ENCODE measurements at regions not wholly inside any gene's neighbourhood (a gene's known extent, or its start where the extent isn't known, plus 50 kb on each side); places are given as distances from the start of the nearest gene placed in this dataset.

GRCh38 chr14:101120641-101121507 lies 217.4 kb upstream of the RTL1 start:
- Histone ChIP-seq H3K79me2 (ENCODE audit: control insufficient read depth, insufficient read depth, low read length, unreplicated experiment) (no peaks in the 10 kb centered on the region), H3K27me3 (ENCODE audit: insufficient read depth, low read length) (no peaks in the 10 kb centered on the region; the same call in 1 of the 2 replicates), H3K4me1 (ENCODE audit: control insufficient read depth, insufficient read depth, low read length, unreplicated experiment) (no peaks in the 10 kb centered on the region), H3K4me3 (ENCODE audit: low read depth, low read length) (no peak overlapping the region), H3K36me3 (ENCODE audit: insufficient read depth, low read length) (no peaks in the 10 kb centered on the region), H3K27ac (ENCODE audit: low read depth, low read length) (no peak overlapping the region), H2AFZ (ENCODE audit: low read length, unreplicated experiment) (no peak overlapping the region)

- Histone ChIP-seq H2AFZ (ENCODE audit: low read length, unreplicated experiment) (no peak overlapping the region), H3K27me3 (ENCODE audit: insufficient read depth, low read length) (no peaks in the 10 kb centered on the region; the same call in 1 of the 2 replicates)
These were observed 218.1 kb upstream of the RTL1 start for GRCh38 chr14:101121508-101122139.

GRCh38 chr14:101122237-101123141 lies 219.0 kb upstream of the RTL1 start:
- Histone ChIP-seq H3K36me3 (ENCODE audit: insufficient read depth, low read length) (no peaks in the 10 kb centered on the region), H3K27ac (ENCODE audit: low read depth, low read length) (no peak overlapping the region), H3K27me3 (ENCODE audit: insufficient read depth, low read length) (peaks cover 2% of the 10 kb centered on the region; the same call in 1 of the 2 replicates), H2AFZ (ENCODE audit: low read length, unreplicated experiment) (no peak overlapping the region), H3K79me2 (ENCODE audit: control insufficient read depth, insufficient read depth, low read length, unreplicated experiment) (no peaks in the 10 kb centered on the region), H3K4me3 (ENCODE audit: low read depth, low read length) (no peak overlapping the region), H3K4me1 (ENCODE audit: control insufficient read depth, insufficient read depth, low read length, unreplicated experiment) (no peaks in the 10 kb centered on the region)

More at GRCh38 chr14:101121508-101122139, 218.1 kb upstream of the RTL1 start:
- H3K79me2 ChIP-seq (ENCODE audit: control insufficient read depth, insufficient read depth, low read length, unreplicated experiment) = no peaks in the 10 kb centered on the region
- H3K27ac ChIP-seq (ENCODE audit: low read depth, low read length) = no peak overlapping the region
- no peaks in the 10 kb centered on the region for H3K4me1 ChIP-seq (ENCODE audit: control insufficient read depth, insufficient read depth, low read length, unreplicated experiment)
- H3K36me3 ChIP-seq (ENCODE audit: insufficient read depth, low read length) = no peaks in the 10 kb centered on the region
- H3K4me3 ChIP-seq (ENCODE audit: low read depth, low read length) = no peak overlapping the region

- Histone ChIP-seq H3K4me1 (ENCODE audit: control insufficient read depth, insufficient read depth, low read length, unreplicated experiment) (no peaks in the 10 kb centered on the region), H3K36me3 (ENCODE audit: insufficient read depth, low read length) (no peaks in the 10 kb centered on the region), H3K79me2 (ENCODE audit: control insufficient read depth, insufficient read depth, low read length, unreplicated experiment) (no peaks in the 10 kb centered on the region), H2AFZ (ENCODE audit: low read length, unreplicated experiment) (no peak overlapping the region), H3K27ac (ENCODE audit: low read depth, low read length) (no peak overlapping the region), H3K4me3 (ENCODE audit: low read depth, low read length) (no peak overlapping the region), H3K27me3 (ENCODE audit: insufficient read depth, low read length) (peaks cover 12% of the 10 kb centered on the region; the same call in 1 of the 2 replicates)
These were observed 220.3 kb upstream of the RTL1 start for GRCh38 chr14:101123618-101124510.

GRCh38 chr14:101124815-101125214 lies 221.3 kb upstream of the RTL1 start:
- no peak overlapping the region for H3K27ac ChIP-seq (ENCODE audit: low read depth, low read length)
- H3K4me1 ChIP-seq (ENCODE audit: control insufficient read depth, insufficient read depth, low read length, unreplicated experiment) = no peaks in the 10 kb centered on the region
- H2AFZ ChIP-seq (ENCODE audit: low read length, unreplicated experiment) = no peak overlapping the region
- H3K79me2 ChIP-seq (ENCODE audit: control insufficient read depth, insufficient read depth, low read length, unreplicated experiment) = no peaks in the 10 kb centered on the region
- H3K27me3 ChIP-seq (ENCODE audit: insufficient read depth, low read length) = peaks cover 21% of the 10 kb centered on the region
- no peaks in the 10 kb centered on the region for H3K36me3 ChIP-seq (ENCODE audit: insufficient read depth, low read length)
- no peak overlapping the region for H3K4me3 ChIP-seq (ENCODE audit: low read depth, low read length)

- Histone ChIP-seq H3K36me3 (ENCODE audit: insufficient read depth, low read length) (no peaks in the 10 kb centered on the region), H3K27me3 (ENCODE audit: insufficient read depth, low read length) (peaks cover 23% of the 10 kb centered on the region), H3K4me3 (ENCODE audit: low read depth, low read length) (no peak overlapping the region), H3K79me2 (ENCODE audit: control insufficient read depth, insufficient read depth, low read length, unreplicated experiment) (no peaks in the 10 kb centered on the region), H3K27ac (ENCODE audit: low read depth, low read length) (no peak overlapping the region), H2AFZ (ENCODE audit: low read length, unreplicated experiment) (no peak overlapping the region), H3K4me1 (ENCODE audit: control insufficient read depth, insufficient read depth, low read length, unreplicated experiment) (no peaks in the 10 kb centered on the region)
These were observed 221.8 kb upstream of the RTL1 start for GRCh38 chr14:101125313-101125712.

- H3K36me3 ChIP-seq (ENCODE audit: insufficient read depth, low read length) = no peaks in the 10 kb centered on the region
- H2AFZ ChIP-seq (ENCODE audit: low read length, unreplicated experiment) = no peak overlapping the region
- no peak overlapping the region for H3K4me3 ChIP-seq (ENCODE audit: low read depth, low read length)
- peaks cover 23% of the 10 kb centered on the region for H3K27me3 ChIP-seq (ENCODE audit: insufficient read depth, low read length)
- no peaks in the 10 kb centered on the region for H3K79me2 ChIP-seq (ENCODE audit: control insufficient read depth, insufficient read depth, low read length, unreplicated experiment)
- H3K4me1 ChIP-seq (ENCODE audit: control insufficient read depth, insufficient read depth, low read length, unreplicated experiment) = no peaks in the 10 kb centered on the region
- no peak overlapping the region for H3K27ac ChIP-seq (ENCODE audit: low read depth, low read length)
These were observed 222.5 kb upstream of the RTL1 start for GRCh38 chr14:101125719-101126651.

GRCh38 chr14:101126731-101127130 lies 223.2 kb upstream of the RTL1 start:
- Histone ChIP-seq H3K4me1 (ENCODE audit: control insufficient read depth, insufficient read depth, low read length, unreplicated experiment) (no peaks in the 10 kb centered on the region), H2AFZ (ENCODE audit: low read length, unreplicated experiment) (no peak overlapping the region), H3K27ac (ENCODE audit: low read depth, low read length) (no peak overlapping the region), H3K27me3 (ENCODE audit: insufficient read depth, low read length) (peaks cover 23% of the 10 kb centered on the region), H3K36me3 (ENCODE audit: insufficient read depth, low read length) (no peaks in the 10 kb centered on the region), H3K79me2 (ENCODE audit: control insufficient read depth, insufficient read depth, low read length, unreplicated experiment) (no peaks in the 10 kb centered on the region), H3K4me3 (ENCODE audit: low read depth, low read length) (no peak overlapping the region)

GRCh38 chr14:101127224-101127623 lies 223.7 kb upstream of the RTL1 start:
- Histone ChIP-seq H3K79me2 (ENCODE audit: control insufficient read depth, insufficient read depth, low read length, unreplicated experiment) (no peaks in the 10 kb centered on the region), H3K36me3 (ENCODE audit: insufficient read depth, low read length) (no peaks in the 10 kb centered on the region), H3K27me3 (ENCODE audit: insufficient read depth, low read length) (peaks cover 23% of the 10 kb centered on the region), H3K27ac (ENCODE audit: low read depth, low read length) (no peak overlapping the region), H3K4me3 (ENCODE audit: low read depth, low read length) (no peak overlapping the region), H2AFZ (ENCODE audit: low read length, unreplicated experiment) (no peak overlapping the region), H3K4me1 (ENCODE audit: control insufficient read depth, insufficient read depth, low read length, unreplicated experiment) (no peaks in the 10 kb centered on the region)
